NK-92 (cell line): ENCODE measurements at regions not wholly inside any gene's neighbourhood (a gene's known extent, or its start where the extent isn't known, plus 50 kb on each side); places are given as distances from the start of the nearest gene placed in this dataset.

Source experiments
- DNase-seq: peaks from one replicate; lab custom pipeline; 2025; ENCODE audit not compliant: unreplicated experiment; lab: John Stamatoyannopoulos, UW

DNA sequence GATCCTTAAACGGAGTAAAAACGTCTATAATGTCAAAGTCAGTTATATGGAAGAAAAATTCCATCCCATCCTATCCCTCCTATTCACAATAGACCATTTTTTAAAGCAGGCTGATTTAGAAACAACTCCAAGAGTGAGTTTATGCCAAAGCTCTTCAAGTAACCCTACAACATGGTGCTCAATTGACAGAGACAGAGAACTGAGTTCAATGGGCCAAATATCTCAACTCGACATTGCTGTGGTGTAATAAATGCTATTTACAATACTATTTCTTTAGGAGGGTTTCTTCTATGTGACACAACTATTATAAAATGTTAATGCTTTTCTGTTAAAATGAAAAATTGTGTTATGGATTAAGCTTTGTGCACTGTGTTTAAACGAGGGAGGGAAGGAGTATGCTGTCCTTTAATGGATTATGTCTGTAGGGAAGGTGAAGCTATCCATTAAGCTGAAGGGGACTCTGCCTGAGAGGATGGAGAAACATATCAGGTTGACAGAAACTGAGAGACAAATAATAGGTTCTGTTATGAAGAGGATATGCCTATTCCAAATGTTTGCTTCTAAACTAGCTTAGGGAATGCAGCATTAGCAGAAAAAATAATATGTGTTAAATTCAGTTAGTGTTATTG, 362.5 kb upstream of the CHRM3 start:
- DNase-seq: no peak

DNA sequence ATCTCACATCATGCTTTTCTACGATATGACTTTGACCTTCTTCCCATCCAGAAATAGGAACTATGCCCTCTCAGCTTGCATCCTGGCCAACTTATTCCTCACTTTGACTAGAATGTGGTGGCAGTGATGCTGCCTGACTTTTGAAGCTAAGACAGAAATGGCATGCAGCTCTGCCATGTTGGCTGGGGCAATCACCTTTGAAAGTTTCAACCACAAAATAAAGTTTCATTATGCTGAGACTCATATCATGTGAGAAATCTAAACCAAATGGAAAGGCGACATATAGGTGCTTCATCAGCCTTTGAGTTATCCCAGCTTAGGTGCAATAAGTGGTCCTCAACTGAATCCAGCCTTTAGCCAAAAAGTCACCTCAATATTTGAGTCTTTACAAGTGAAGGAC, 370.0 kb upstream of the CHRM3 start:
- no peak for DNase-seq

DNA sequence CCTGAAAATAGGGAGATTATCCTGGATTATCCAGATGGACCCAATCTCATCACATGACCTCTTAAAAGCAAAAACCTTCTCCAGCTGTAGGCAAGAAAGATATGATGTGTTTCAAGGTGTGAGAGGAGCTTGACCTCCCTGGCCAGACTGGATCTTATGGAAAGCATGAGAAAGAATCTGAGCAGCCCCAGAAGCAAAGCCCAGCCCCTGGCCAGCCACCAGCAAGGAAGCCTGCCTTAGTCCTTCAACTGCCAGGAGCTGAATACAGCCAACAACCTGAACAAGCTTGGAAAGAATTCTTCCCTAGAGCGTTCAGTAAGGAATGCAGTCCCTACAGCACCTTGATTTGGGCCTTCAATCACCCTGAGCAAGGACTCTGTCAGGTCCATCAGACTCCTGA, 375.0 kb upstream of the CHRM3 start:
- DNase-seq: no peak

DNA sequence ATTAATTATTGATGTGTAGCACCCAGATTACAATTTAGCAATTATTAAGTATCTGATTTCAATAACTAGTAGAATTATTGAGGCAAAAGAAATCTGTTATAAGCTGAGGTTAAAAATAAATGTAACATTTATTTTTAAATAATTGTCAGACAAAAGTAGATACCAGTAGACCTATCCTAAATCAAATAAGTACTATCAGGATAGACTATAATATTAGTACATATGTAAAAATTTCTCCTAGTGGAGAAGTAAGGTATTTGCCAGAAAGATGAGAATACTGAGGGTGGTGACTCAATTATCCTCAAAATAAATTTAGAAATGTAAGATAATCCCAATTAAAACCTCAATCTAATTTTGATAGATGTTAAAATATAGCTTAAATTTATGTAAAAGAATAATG, 377.8 kb upstream of the CHRM3 start:
- no peak for DNase-seq

DNA sequence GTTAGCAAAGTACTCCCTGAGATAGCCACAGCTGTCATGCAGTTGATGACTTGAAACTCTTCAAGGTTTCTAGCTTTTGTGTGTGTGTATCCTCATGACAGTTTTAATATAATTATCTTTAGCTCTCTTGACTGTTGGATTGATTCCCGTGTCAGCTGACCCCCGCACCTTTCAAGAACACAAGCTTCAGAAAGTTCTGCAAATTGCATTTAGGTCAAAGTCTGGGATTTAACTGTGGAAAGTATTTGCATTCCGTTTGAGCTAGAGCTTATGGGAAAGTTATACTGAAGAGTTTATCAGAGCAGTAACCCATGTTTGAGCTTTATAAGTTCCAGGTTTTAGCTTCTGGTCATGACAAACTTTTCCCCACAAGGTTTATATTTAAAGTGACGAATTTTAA, 380.1 kb upstream of the CHRM3 start:
- DNase-seq: no peak

DNA sequence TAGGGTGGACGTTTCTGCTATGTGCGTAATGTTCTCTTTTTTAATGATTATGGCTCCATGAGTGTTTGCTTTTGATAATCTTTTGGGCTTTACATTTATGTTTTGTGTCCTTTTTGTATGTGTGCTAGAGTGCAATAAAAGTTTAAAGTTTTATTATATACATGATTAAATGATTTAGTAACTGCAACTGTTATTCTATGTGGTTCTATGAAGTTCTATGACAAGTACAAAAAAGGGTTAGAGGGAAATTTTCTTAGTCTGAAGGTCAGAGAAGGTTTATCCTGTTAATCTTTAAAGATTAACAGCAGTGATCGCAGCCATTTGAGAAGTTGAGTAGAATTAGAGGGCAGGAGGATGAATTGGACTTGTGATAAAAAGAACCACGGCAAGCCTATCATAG, 386.4 kb upstream of the CHRM3 start:
- DNase-seq: no peak

DNA sequence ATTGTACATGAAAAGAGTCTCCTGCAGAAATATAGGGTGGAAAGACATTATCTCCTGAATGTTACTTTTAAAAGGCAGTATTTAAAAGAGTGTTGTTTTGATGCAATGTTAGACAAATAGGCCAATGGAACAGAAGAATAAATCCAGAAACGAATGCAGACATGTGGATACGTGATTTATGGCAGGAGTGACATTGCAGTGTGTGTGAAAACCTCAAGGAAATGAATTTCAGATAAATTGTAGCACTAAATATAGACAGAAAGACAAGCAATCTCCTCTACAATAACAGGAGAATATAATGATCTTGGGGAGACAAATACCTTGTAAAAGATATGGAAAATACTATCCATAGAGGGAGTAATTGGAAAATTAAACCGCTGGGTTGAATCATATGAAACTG, 387.8 kb upstream of the CHRM3 start:
- no peak for DNase-seq

DNA sequence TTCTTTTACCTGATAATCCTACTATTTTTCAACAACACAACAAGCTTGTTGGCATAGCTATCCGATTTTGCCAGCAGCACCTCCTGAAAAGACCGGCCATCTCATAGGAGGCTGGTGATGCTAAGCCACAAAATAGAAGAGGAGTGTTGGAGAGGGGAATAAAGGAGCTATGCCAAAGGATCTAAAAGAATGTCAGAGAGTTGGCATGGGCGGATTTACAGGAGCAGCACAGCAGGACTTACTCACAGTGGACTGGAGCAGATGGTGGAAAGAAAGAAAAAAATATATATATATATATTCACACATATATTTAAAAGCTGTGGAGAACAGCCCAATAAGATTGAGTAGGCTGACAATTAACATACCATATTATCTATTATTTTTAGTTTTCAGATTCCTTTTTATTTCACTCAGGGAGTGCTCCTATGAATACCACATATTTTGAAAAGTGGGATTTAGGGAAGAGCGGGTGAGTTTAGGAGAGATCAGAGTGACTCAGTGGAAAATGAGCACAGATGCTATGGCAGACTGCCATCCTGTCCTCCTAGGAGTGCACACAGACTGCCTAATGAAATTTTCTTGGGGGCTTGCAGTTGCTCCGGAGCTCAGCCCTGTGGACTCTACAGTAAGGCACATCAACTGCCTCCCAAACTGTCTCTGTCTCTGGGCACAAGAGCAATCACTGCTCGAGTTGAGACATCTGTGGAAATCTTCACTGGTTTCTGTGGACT, 394.4 kb upstream of the CHRM3 start:
- no peak for DNase-seq

DNA sequence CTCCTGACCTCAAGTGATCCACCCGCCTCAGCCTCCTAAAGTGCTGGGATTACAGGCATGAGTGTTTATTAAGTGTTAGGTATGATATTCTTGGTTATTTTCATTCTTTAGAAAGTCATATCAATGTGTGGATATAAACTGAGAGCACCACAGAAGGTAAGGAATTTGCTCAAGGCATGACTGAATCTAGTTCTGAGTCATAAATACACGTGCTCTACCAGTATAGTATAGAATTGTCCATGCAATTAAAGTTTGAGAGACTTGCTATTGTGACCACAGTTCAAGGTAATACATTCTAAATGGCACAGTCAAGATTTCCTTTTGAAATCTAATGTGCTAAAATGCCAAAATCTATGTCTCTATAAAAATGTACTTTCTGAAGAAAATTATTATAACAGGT, 401.1 kb upstream of the CHRM3 start:
- no peak for DNase-seq

DNA sequence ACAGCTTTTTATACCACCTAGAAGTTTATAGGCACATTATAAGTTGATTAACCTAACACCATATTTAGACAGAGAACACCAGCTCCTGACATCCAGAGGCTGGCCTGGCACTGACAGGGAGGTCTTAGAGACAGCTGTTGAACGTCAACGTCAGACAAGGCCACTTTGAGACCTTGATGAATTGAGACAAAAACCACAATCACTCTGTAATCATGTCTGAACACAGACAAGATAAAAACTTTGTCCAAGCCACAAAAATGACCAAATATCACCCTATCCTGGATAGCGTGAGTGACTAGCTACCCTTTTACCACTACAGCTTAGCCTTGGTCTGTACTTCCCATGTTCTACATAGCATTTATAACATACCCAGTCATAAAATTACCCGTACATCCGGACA, 403.6 kb upstream of the CHRM3 start:
- no peak for DNase-seq

DNA sequence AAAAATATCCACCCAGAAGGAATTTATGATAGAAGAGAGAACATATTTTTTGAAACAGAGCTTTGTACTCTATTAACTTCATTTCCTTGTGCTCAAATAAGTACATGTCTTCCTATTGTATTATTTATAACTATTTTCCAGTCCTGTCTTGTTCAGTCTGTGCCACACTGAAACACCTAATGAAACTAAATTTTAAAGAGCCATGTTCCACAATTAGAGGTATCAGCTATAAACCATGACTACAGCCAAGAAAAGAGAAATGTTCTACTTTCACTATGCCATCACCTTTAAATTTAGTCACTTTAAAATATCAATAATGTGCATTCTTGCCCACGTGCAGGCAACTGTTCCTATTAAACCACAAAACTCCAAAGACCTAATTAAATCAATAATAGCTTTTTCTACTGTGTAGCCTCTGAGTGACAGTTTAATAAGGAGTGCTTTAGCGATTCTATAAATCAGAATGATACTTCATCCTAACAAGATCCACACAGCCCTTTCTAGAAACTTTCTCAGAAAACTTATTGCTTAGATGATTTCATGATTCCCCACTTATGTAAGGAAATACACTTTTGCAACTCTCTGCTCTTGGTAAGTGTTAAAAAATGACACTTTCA, 404.9 kb upstream of the CHRM3 start:
- DNase-seq: no peak

DNA sequence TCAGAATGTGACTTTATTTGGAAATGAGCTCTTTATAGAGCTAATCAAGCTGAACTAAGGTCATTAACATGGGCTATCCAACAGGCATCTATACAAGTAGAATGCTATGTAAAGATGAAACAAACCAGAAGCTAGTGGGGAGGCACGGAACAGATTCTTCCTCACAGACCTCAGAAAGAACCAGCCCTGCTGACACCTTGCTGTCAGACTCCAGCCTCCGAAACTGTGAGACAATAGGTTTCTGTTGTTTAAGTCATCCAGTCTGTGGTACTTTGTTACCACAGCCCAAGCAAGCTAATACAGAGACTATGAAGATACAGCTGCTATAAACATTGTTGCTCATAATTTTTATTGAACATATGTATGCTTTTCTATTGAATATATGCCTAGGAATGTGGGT, 406.3 kb upstream of the CHRM3 start:
- DNase-seq: no peak

DNA sequence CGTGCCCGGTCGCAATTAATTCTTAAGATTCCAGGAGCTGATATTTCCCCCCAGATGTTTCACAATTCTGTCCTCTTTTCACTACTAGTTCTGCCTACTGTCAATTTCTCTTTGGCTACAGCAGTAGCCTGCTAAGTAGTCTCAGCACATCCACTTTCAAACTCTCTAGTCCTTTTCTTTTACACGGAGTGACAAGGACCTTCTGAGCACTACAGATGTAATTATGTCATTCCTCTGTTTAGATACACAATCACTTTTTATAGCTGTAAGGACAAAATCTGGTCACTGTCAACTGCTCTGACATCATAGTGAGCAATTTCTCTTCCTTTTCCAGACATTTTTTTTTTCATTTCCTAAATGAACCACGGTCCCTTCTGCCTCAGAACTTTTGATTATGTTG, 421.7 kb upstream of the CHRM3 start:
- no peak for DNase-seq

DNA sequence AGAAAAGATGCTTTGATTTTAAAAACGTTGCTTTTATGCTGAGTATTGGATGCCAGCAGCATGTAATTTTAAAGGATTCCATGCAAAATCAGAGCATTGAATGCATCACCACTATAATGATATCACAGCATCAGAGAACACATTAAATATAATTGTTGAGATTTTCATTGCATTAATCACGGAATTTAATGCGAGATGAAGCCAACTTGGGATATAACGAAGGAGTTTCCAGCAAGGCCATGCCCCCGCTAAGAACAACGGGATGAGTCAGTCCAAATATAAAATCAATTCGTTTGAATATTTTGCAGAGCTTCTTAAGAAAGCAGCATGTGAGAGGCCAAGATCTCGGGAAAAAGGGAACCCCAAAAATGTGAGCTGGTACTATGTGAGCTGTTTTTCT, 423.4 kb upstream of the CHRM3 start:
- no peak for DNase-seq

DNA sequence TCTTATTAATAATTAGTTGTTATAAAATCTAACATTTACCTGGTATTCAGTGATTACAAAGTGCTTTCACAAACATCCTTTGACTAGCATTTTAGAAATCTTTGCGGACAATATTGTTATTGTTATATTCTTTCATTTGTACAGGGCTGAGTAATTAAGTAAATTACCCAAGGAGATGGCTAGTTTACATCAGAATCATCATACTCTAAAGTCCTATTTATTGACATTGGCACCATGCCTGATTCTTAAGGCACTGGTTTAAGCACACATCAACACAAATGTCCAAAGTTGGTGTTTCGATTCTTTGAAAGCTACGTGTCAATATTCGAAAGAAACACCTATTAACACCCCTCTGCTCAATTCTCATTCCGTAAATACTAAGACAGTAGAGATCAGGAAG, 424.6 kb upstream of the CHRM3 start:
- no peak for DNase-seq

DNA sequence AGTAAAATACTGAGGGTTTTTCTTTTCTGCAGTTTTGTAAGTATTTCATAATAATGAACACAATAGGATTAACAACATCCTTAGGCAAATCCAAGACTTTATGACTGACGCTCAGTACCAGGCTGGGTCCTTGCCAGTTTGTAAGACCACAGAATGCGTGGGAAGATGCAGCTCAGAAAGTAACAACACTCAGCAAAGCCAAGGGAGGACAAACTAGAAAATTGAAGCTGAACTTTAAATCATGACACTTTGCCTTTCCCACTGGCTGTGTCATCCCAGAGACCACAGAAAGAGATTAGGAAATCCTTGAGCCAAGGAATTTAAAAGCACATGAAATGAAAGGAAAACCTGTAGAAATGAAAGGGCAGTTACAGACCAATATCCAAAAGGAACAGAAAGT, 426.3 kb upstream of the CHRM3 start:
- no peak for DNase-seq

DNA sequence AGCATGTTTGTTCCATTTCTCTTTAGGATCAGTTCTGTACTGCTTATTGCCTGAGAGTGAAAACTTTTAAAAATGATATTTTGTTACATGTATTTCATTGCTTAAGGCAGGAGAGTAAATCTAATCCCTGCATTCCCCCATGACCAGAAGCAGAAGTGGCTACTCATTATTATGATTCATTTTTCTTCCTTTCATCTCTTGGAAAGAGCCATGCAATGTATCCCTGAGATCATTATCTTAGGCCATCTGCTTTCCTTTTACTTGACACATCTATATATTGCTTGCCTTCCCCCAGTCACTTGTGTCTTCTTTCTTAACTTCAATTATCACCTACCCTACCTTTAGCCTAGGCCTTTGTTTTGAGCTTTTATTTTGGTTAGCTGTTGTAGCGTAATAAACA, 430.4 kb upstream of the CHRM3 start:
- no peak for DNase-seq

DNA sequence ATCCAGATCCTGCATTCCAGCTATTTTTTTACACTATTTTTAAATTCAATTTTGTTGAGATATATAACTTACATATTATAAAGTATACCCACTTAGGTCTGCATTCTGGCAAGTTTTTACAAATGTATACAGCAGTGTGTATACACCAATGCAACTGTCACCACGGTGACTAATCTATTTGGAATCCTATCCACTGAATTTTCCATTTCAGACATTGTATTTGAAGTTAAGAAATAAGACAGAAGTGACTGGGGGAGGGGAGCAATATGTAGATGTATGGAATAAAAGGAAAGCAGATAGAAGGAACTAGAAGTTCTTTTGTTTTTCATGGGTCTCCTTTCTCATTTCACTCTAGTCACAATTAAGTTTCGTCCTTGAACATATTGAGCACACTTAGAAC, 431.5 kb upstream of the CHRM3 start:
- DNase-seq: no peak

DNA sequence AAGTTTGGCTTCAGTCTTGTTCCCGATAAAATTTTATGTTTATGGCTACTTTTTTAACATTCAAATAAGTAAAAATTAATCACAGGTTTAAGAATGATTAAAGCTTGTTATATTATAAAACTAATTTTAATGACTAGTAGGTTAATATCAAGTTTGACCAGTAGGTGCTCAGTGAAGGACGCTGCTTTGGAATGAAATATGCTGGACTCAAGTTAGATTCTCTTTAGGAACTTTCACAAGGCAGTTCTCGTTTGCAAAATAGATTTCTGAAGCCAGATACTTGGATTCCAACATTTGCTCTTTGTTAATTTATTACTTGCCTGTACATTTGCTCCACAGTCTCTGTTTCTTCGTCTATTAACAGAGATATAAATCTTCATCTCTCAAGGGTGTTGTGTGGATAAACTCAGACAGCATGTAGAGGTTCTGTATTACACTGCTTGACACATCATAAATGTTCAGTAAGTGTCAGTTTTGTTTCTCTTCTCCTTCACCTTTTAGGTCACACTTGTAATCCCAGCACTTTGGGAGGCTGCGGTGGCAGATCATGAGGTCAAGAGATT, 432.8 kb upstream of the CHRM3 start:
- DNase-seq: no peak

DNA sequence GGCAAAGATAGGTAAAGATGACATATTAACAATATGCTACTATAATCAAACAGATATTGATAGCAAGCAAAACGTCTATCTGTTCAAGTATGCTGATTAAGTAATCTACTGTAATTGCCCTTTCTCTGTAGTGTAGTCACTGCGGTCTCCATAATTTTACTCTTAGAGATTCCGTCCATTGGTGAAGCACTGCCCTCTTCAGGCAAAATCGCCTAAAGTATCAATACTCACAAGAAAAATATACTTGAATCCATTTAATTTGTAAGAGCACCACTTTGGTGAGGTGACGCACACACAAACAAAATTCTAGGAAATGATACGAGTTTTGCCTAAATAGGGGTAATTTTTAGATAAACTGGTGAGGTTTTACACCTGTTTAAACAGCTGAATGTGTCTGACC, 434.6 kb upstream of the CHRM3 start:
- DNase-seq: no peak

DNA sequence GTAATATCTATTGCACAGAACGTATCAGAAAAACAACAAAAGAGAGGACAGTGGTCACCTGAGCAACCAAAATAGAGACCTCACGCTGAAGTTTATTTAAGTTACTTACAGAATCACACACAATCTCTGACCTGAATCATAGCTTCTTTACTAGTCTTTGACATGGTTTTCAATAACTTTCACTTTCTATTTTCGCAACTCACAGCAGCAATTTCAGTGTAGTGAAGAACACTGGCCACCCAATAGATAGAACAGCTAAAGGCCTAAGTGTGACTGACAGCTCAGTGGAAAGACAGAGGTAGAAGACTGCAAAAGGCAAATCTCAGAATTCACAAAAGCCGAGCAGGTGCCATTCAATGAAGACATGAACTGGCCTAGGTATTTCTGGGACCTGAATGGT, 435.6 kb upstream of the CHRM3 start:
- DNase-seq: no peak

DNA sequence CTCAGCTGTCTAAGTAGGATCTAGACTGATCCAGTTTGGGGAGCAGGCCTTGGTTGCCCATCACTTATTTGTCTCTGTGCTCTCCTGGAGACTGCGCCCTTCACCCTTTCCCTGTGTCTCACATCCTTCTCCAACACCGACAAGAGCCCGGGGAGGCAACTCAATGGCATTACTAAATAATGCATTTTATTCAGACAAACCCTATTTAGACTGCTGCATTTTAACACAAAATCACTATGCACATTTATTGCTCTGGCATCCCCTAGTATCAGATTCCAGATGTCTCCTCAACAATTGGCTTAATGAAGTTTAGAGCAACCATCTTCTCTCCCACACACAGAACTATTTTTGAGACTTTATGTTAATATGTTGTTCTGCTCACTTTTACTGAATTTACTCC, 436.4 kb upstream of the CHRM3 start:
- no peak for DNase-seq
